IMR-90 (cell line): ENCODE measurements at regions not wholly inside any gene's neighbourhood (a gene's known extent, or its start where the extent isn't known, plus 50 kb on each side); places are given as distances from the start of the nearest gene placed in this dataset.

Experiments used
- ATAC-seq: fragments of 200-7000 bp; cut with Tn5 transposase; 2 replicates; pipeline ENCODE4 v1.9.1; 2020; ENCODE audit warnings: low read depth, mild to moderate bottlenecking, moderate library complexity
- BruUV-seq: library from RNA; stranded (reverse); fragments of 400-500 nt; replicated peaks from 2 replicates; lab custom pipeline; 2021; lab: Mats Ljungman, UMichigan
- CTCF ChIA-PET: fragments of 300-600 bp; formaldehyde crosslinking; extraction: SDS; loops from one replicate; lab custom pipeline; 2021; ENCODE audit warnings: antibody characterized with exemption; lab: Yijun Ruan, JAX
- POLR2A ChIA-PET: fragments of 300-600 bp; sonication (Branson Sonifier 250); formaldehyde crosslinking; loops from one replicate; lab custom pipeline; 2022; ENCODE audit warnings: antibody characterized with exemption; ENCODE audit not compliant: unreplicated experiment; lab: Charles Lee
- DNase-seq: peaks from one replicate; pipeline ENCODE4 v3.0.0; 2013
- H2AFZ ChIP-seq: replicated peaks from 2 replicates; pipeline ENCODE3; 2013; ENCODE audit warnings: low read length, mild to moderate bottlenecking; ENCODE audit not compliant: poor library complexity
- H2AK5ac ChIP-seq: 2 replicates; pipeline ENCODE4 v1.6.1; 2013; ENCODE audit warnings: low read depth, low read length, inconsistent platforms
- H2AK9ac ChIP-seq: replicated peaks from 2 replicates; pipeline ENCODE3; 2013; ENCODE audit warnings: mild to moderate bottlenecking, low read depth, low read length, moderate library complexity; ENCODE audit not compliant: poor library complexity
- H2BK120ac ChIP-seq: 2 replicates; pipeline ENCODE4 v1.6.1; 2013; ENCODE audit warnings: low read depth, low read length, inconsistent platforms
- H2BK15ac ChIP-seq: 3 replicates; pipeline ENCODE4 v1.6.1; 2013; ENCODE audit warnings: low read depth, low read length, inconsistent platforms
- H2BK20ac ChIP-seq: 2 replicates; pipeline ENCODE4 v1.6.1; 2013; ENCODE audit warnings: low read depth, mild to moderate bottlenecking, inconsistent platforms, low read length, moderate library complexity
- H2BK5ac ChIP-seq: 2 replicates; pipeline ENCODE4 v1.6.1; 2013; ENCODE audit warnings: mild to moderate bottlenecking, low read depth, low read length, inconsistent platforms; ENCODE audit not compliant: poor library complexity, severe bottlenecking
- H3K14ac ChIP-seq: replicated peaks from 2 replicates; pipeline ENCODE4 v1.6.1; 2013; ENCODE audit warnings: low read depth, low read length, inconsistent platforms
- H3K18ac ChIP-seq: 2 replicates; pipeline ENCODE4 v1.6.1; 2013; ENCODE audit warnings: low read depth, low read length, control low read depth
- H3K23ac ChIP-seq: 2 replicates; pipeline ENCODE4 v1.6.1; 2013; ENCODE audit warnings: low read depth, low read length, inconsistent platforms
- H3K27ac ChIP-seq: 2 replicates; pipeline ENCODE4 v1.5.1; 2013; ENCODE audit warnings: mild to moderate bottlenecking, control low read depth, low read length; ENCODE audit not compliant: insufficient read depth
- H3K27me3 ChIP-seq: 2 replicates; pipeline ENCODE4 v1.6.1; 2013; ENCODE audit warnings: low read length; ENCODE audit not compliant: control insufficient read depth, insufficient read depth
- H3K36me3 ChIP-seq: 2 replicates; pipeline ENCODE4 v1.6.1; 2013; ENCODE audit warnings: low read length, mixed read lengths; ENCODE audit not compliant: control insufficient read depth, insufficient read depth
- H3K4ac ChIP-seq: 2 replicates; pipeline ENCODE4 v1.6.1; 2013; ENCODE audit warnings: low read depth, low read length, inconsistent platforms
- H3K4me1 ChIP-seq: 2 replicates; pipeline ENCODE4 v1.6.1; 2013; ENCODE audit warnings: low read length, mixed read lengths; ENCODE audit not compliant: control insufficient read depth, insufficient read depth
- H3K4me2 ChIP-seq: 2 replicates; pipeline ENCODE4 v1.6.1; 2013; ENCODE audit warnings: low read depth, mild to moderate bottlenecking, control low read depth, low read length, moderate library complexity
- H3K4me3 ChIP-seq: 2 replicates; pipeline ENCODE4 v1.5.1; 2013; ENCODE audit warnings: low read depth, mild to moderate bottlenecking, control low read depth, low read length, moderate library complexity; ENCODE audit not compliant: insufficient read depth
- H3K56ac ChIP-seq: 2 replicates; pipeline ENCODE4 v1.6.1; 2013; ENCODE audit warnings: low read length, inconsistent platforms; ENCODE audit not compliant: insufficient read depth; ENCODE audit errors: extremely low read depth
- H3K79me1 ChIP-seq, 2 experiments: 2 replicates each; pipeline ENCODE4 v1.6.1; 2013; ENCODE audit warnings: low read length in 2 of 2, inconsistent platforms in 1 of 2, low read depth in 1 of 2
- H3K9ac ChIP-seq: 2 replicates; pipeline ENCODE4 v1.6.1; 2013; ENCODE audit warnings: low read depth, low read length, control low read depth
- H3K9me1 ChIP-seq: 2 replicates; pipeline ENCODE4 v1.6.1; 2013; ENCODE audit warnings: low read length, inconsistent platforms; ENCODE audit not compliant: insufficient read depth
- H3K9me3 ChIP-seq: 2 replicates; pipeline ENCODE4 v1.6.1; 2013; ENCODE audit warnings: low read length; ENCODE audit not compliant: control insufficient read depth, insufficient read depth
- H4K20me1 ChIP-seq: 2 replicates; pipeline ENCODE4 v1.6.1; 2013; ENCODE audit warnings: low read length, inconsistent platforms; ENCODE audit not compliant: insufficient read depth
- H4K5ac ChIP-seq: 2 replicates; pipeline ENCODE4 v1.6.1; 2013; ENCODE audit warnings: mild to moderate bottlenecking, low read depth, low read length, control low read depth
- H4K8ac ChIP-seq, 2 experiments: 2 replicates each; pipeline ENCODE4 v1.6.1; 2013; ENCODE audit warnings: low read depth in 2 of 2, low read length in 2 of 2, control low read depth in 1 of 2, inconsistent platforms in 1 of 2
- H4K91ac ChIP-seq: 2 replicates; pipeline ENCODE4 v1.6.1; 2013; ENCODE audit warnings: low read depth, low read length, inconsistent platforms; ENCODE audit not compliant: insufficient read depth
- BHLHE40 ChIP-seq: fragments of 150-350 bp; IDR thresholded peaks from 2 replicates; pipeline ENCODE4 v1.6.1; 2016; ENCODE audit warnings: mild to moderate bottlenecking, low read depth, low read length
- CEBPB ChIP-seq: IDR thresholded peaks from 2 replicates; pipeline ENCODE4 v1.6.1; 2012; ENCODE audit warnings: low read depth, low read length, improper control_type of control experiment
- CHD1 ChIP-seq: IDR thresholded peaks from 2 replicates; pipeline ENCODE4 v1.6.1; 2012; ENCODE audit warnings: low read depth, low read length, improper control_type of control experiment
- CTCF ChIP-seq: conservative IDR thresholded peaks from 2 replicates; pipeline ENCODE4 v1.5.1; 2012; ENCODE audit warnings: mild to moderate bottlenecking, low read depth, low read length, improper control_type of control experiment
- ELK1 ChIP-seq: fragments of 150-350 bp; IDR thresholded peaks from 2 replicates; pipeline ENCODE4 v1.6.1; 2016; ENCODE audit warnings: low read depth, mild to moderate bottlenecking, low read length, moderate library complexity, borderline replicate concordance
- FOS ChIP-seq: fragments of 150-350 bp; IDR thresholded peaks from 2 replicates; pipeline ENCODE4 v1.6.1; 2016; ENCODE audit warnings: low read depth, low read length
- MAFK ChIP-seq: IDR thresholded peaks from 2 replicates; pipeline ENCODE4 v1.6.1; 2012; ENCODE audit warnings: low read depth, low read length, improper control_type of control experiment
- MAZ ChIP-seq: IDR thresholded peaks from 2 replicates; pipeline ENCODE4 v1.6.1; 2012; ENCODE audit warnings: low read depth, mild to moderate bottlenecking, low read length, improper control_type of control experiment, moderate library complexity, borderline replicate concordance
- MXI1 ChIP-seq: IDR thresholded peaks from 2 replicates; pipeline ENCODE4 v1.6.1; 2012; ENCODE audit warnings: low read depth, mild to moderate bottlenecking, low read length, moderate library complexity, borderline replicate concordance
- NFE2L2 ChIP-seq: fragments of 150-350 bp; IDR thresholded peaks from 2 replicates; pipeline ENCODE4 v1.6.1; 2016; ENCODE audit warnings: low read depth, mild to moderate bottlenecking, low read length
- POLR2A ChIP-seq: IDR thresholded peaks from 2 replicates; pipeline ENCODE4 v1.6.1; 2012; ENCODE audit warnings: mild to moderate bottlenecking, low read depth, low read length
- RAD21 ChIP-seq: IDR thresholded peaks from 2 replicates; pipeline ENCODE4 v1.6.1; 2012; ENCODE audit warnings: low read length, improper control_type of control experiment
- RCOR1 ChIP-seq: IDR thresholded peaks from 2 replicates; pipeline ENCODE4 v1.6.1; 2012; ENCODE audit warnings: mild to moderate bottlenecking, low read length, improper control_type of control experiment; ENCODE audit not compliant: insufficient replicate concordance
- RFX5 ChIP-seq: IDR thresholded peaks from 2 replicates; pipeline ENCODE4 v1.8.0; 2012; ENCODE audit warnings: low read depth, mild to moderate bottlenecking, low read length, moderate library complexity
- SMC3 ChIP-seq: fragments of 150-350 bp; IDR thresholded peaks from 2 replicates; pipeline ENCODE4 v1.6.1; 2016; ENCODE audit warnings: low read depth, mild to moderate bottlenecking, antibody characterized with exemption, low read length, moderate library complexity
- USF2 ChIP-seq: fragments of 150-350 bp; IDR thresholded peaks from 2 replicates; pipeline ENCODE4 v1.6.1; 2017; ENCODE audit warnings: mild to moderate bottlenecking, antibody characterized with exemption, low read length, low read depth
- WGBS, 2 experiments: methylation state at CpG; one replicate each; pipeline versions ENCODE4 v1.1.5 to v1.1.7; 2013; ENCODE audit warnings: missing lambda C conversion rate in 2 of 2; ENCODE audit not compliant: insufficient read length in 1 of 2; ENCODE audit errors: extremely low coverage in 2 of 2; 5-methylcytosine and 5-hydroxymethylcytosine counted together
- dilution Hi-C: fragments of 300-500 bp; cut with HindIII; formaldehyde crosslinking; loops from one replicate; pipeline ENCODE4 v1.14.3; 2018; ENCODE audit warnings: low sequenced_read_pairs; ENCODE audit not compliant: unreplicated experiment
- in situ Hi-C: fragments of 300-500 bp; cut with MboI; formaldehyde crosslinking; loops from 3 replicates; pipeline ENCODE4 v1.14.3; 2019; ENCODE audit warnings: low sequenced_read_pairs, inconsistent platforms, mixed read lengths
- intact Hi-C: fragments of 100-400 bp; cut with micrococcal nuclease; formaldehyde crosslinking; loops from 2 replicates; pipeline ENCODE4 v1.10.0; 2022

- H3K9me3 ChIP-seq: no peaks in the 10 kb centered on the region
- no peak overlapping the region for H4K5ac ChIP-seq
- dilution Hi-C loops (no loop called here), in situ Hi-C loops (no loop called here), intact Hi-C loops (no loop called here)
- CTCF ChIA-PET: interaction anchor here (1.2 kb wide), 1 partner anchor 143 kb away, joined by 3 read pairs; no protein-coding TSS in a partner anchor
- H4K20me1 ChIP-seq: no peaks in the 10 kb centered on the region
- no peaks in the 10 kb centered on the region; the same call in 1 of the 2 replicates for H3K9me1 ChIP-seq
- H3K36me3 ChIP-seq: no peaks in the 10 kb centered on the region
- H3K4ac ChIP-seq: no peak overlapping the region
- no peak overlapping the region for H3K27ac ChIP-seq
- H2BK15ac ChIP-seq: no peak overlapping the region
- H3K4me3 ChIP-seq: no peak overlapping the region
- no peak overlapping the region for H2AFZ ChIP-seq
- H3K4me1 ChIP-seq: no peaks in the 10 kb centered on the region
- no peaks in the 10 kb centered on the region for H3K79me1 ChIP-seq
- TF ChIP-seq RAD21: no peak
- no peak for TF ChIP-seq CEBPB
- no peak for TF ChIP-seq NFE2L2
- no peak for TF ChIP-seq MAFK
- no peak for TF ChIP-seq CHD1
- TF ChIP-seq SMC3: no peak
- TF ChIP-seq MXI1: no peak
- TF ChIP-seq BHLHE40: no peak
- no peak for TF ChIP-seq RFX5
- TF ChIP-seq MAZ: no peak
- TF ChIP-seq RCOR1: no peak
- TF ChIP-seq FOS: no peak
- no peak for TF ChIP-seq ELK1
- no peak for TF ChIP-seq USF2
- no peak for TF ChIP-seq CTCF
- TF ChIP-seq POLR2A: no peak
- no peak overlapping the region for H3K23ac ChIP-seq
- H3K27me3 ChIP-seq: no peaks in the 10 kb centered on the region
- H3K9ac ChIP-seq: no peak overlapping the region
- BruUV-seq: no TSS peak
- no peak for ATAC-seq
- WGBS, 2 experiments: 40% methylated on average over 3 of the region's 12 CpGs; no CpG with 5 or more reads in 1 of the 2 experiments
- no peak overlapping the region for H2AK5ac ChIP-seq
- no peak overlapping the region for H3K14ac ChIP-seq
- no peak overlapping the region for H2AK9ac ChIP-seq
- no peak for DNase-seq
- no peak overlapping the region for H2BK20ac ChIP-seq
- no peak overlapping the region for H2BK5ac ChIP-seq
- H2BK120ac ChIP-seq: no peak overlapping the region
- no peak overlapping the region for H3K56ac ChIP-seq
- H3K4me2 ChIP-seq: no peak overlapping the region
- POLR2A ChIA-PET: no interaction called here
- no peak overlapping the region for H3K18ac ChIP-seq
- H4K8ac ChIP-seq: no peak overlapping the region
- H4K91ac ChIP-seq: no peak overlapping the region
These were observed 216.0 kb downstream of the S1PR1 start for GRCh38 chr1:101452825-101453224.
